Left kidney (tissue), 1 donor: ENCODE measurements at regions not wholly inside any gene's neighbourhood (a gene's known extent, or its start where the extent isn't known, plus 50 kb on each side); places are given as distances from the start of the nearest gene placed in this dataset.

ENCODE experiments used
- DNase-seq: peaks from one replicate; pipeline ENCODE4 v3.0.0-alpha.2; 2013

DNA sequence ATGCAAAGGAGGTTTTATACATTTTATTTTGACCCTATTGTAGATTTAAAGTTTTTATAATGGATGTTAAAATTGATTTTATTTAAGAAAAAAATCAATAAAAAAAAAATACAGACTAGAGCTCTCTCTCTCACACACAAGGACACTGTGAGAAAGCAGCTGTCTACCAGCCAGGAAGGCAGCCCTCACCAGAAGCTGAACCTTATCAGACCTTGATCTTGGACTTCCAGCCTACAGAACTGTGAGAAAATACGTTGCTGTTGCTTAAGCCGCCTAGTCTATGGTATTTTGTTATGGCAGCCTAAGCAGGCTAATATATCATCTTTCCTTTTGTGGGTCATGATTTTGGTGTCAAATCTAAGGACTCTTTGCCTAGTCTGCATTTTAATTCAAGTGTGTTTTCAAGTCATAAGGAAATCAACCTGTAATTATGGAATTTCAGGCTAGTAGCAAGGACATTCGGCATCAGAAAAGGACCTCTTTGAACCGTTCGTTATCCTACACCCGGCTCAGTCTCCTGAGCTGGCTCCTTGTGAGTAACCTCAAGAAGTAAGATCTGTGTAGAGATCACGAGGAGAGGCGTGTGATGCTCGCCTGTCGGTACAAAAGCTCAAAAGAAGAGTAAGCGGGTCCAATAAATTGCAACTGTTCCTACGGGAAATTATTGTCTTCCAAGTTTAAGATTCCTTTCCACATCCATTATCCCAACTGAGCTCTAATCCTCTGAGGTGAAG lies 98.2 kb downstream of the PDCL3 start:
- no peak for DNase-seq

GRCh38 chr2:100662866-100663265 lies 100.1 kb downstream of the PDCL3 start:
- DNase-seq, result no peak

GRCh38 chr2:100664021-100664755 lies 101.4 kb downstream of the PDCL3 start:
- DNase-seq, result no peak

GRCh38 chr2:100664756-100665101 lies 101.9 kb downstream of the PDCL3 start:
- no peak for DNase-seq

DNA sequence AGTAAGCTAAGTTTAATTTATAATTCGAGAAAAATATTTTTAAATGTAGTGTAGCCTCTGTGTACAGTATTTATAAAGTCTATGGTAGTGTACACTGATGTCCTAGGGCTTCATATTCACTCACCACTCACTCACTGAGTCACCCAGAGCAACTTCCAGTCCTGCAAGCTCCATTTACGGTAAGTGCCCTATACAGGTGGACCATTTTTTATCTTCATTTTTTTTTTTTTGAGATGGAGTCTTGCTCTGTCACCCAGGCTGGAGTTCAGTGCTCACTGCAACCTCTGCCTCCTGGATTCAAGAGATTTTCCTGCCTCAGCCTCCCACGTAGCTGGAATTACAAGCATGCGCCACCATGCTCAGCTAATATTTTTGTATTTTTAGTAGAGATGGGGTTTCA lies 104.2 kb downstream of the PDCL3 start:
- DNase-seq, result no peak

DNA sequence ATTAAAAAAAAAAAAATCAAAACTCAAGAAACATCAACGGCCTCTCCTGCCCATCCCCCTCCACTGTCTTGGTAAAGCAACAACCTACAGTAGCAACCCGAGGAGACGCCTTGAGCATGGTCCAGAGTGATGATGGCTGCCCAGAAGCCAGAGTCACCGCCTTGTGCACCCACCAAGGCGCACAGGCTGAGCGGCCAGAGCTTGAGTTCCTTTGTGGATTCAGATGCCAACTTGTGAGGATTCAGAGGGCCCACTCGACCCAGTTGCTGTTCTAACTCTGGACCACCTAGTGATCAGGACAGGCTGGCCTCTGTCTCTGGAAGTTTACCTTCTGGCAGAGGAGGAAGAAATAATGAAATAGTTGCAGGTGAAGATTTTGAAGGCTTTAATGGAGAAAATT lies 105.0 kb downstream of the PDCL3 start:
- no peak for DNase-seq

DNA sequence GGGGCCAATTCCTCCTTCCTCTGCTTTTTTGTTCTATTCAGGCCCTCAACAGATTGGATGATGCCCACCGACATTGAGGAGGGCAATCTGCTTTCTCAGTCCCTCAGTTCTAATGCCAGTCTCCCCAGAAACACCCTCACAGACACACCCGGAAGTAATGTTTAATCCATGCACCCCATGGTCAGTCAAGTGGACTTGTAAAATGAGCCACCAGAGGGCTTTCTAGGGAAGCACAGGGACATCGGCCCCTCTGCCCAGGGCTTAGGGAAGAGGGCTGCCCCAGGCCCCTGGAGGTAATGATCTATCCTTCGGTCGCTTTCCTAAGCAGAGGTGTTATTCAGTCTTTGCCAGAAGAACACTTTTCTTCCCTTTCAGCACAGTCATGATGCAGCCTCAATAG lies 107.4 kb downstream of the PDCL3 start:
- DNase-seq, result no peak

DNA sequence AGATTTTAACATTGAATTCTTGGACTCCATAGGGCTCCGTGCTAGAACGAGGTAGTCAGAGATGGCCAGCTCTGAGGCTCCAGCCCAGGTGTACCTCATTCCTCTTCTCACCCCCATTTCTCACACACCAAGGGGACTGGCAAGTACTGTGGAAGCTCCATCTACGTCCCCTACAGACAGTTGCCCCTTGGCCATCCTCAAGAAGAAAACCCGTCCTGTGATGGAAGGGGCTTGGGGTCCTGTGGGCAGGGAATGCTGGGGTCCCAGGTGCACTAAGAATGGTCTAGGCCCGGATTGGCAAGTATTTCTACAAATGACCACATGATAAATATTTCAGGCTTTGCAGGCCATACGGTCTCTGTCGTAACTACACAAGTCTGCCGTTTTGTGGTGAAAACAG lies 110.3 kb downstream of the PDCL3 start:
- no peak for DNase-seq

GRCh38 chr2:100673691-100674485 lies 111.1 kb downstream of the PDCL3 start:
- no peak for DNase-seq

DNA sequence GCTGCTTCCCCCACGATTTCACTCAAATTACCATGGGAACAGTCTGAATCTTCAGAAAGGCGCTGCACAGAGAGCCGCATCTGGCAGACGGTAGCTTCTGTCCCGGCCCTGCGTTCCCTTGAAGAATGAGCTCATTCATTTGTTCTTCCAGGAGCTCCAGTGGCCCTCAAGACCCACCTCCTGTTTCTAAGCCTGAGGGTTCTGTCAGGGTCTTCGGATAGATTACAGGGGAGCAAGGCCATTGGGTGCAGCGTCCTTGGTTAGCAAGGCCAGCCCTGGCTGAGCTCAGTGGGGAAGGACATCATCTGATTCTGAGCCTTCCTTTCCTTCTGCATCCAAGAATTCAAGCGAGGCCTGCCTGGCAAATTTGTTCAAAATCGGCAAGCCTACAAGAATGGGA lies 111.9 kb downstream of the PDCL3 start:
- DNase-seq, result no peak

DNA sequence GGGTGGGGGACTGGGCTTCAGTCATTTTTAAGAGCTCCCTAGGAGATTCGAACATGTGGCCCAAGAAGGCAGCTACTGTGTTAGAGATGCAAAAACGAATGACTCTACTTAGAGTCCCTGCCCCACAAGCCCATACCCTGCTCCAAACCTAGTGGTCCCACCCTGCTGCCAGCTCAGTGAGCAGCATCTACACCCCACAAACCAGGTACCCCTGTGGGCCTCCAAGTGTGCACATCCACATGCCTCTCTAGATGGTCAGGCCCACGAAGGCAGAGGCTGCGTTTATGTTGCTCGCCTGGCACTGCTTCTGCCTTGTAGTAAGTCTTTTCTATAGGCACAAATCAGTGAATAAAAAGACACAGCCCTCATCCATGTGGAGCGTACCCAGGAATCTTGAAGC lies 112.6 kb downstream of the PDCL3 start:
- DNase-seq, result no peak

DNA sequence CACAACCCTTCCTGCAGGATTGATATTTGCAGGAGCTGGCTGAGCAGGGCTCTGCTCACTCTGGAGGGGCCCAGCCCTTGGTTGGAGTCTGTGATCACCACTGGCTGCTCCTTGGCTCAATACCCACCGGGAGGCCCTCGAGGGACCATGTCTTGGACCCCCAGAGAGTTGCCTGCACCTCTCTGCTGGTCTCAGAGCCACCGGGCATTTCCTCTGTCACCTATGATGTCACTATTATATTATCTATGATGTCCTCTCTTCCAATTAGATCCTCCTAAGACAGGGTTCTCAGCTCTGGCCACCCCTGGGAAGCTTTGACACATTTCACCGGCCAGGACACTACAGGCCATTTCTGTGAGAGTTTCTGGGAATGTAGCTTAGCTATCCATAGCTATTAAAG lies 113.1 kb downstream of the PDCL3 start:
- DNase-seq, result no peak

- no peak for DNase-seq
Observed at GRCh38 chr2:100676346-100676745, 113.6 kb downstream of the PDCL3 start.

GRCh38 chr2:100677611-100678185 lies 114.9 kb downstream of the PDCL3 start:
- no peak for DNase-seq

- no peak for DNase-seq
Observed at GRCh38 chr2:100679211-100679610, 116.4 kb downstream of the PDCL3 start.

DNA sequence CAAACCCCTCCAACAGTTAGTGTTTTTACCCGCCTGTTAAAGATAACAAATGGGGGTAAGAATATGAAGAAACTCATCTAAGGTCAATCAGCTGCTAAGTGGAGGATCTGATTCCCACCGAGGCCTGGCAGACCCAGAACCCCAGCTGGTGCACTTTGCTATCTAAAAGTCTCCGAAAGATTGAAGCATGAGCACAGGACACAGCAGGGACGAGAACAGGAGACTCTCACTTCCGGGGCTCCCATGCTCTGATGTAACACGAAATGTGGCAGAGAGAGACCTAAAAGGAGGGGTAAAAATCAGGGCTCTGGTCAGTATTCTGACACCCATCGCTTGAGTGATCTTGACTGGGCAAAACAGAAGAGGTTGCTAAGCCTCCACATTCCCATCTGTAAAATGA lies 119.7 kb downstream of the PDCL3 start:
- no peak for DNase-seq

DNA sequence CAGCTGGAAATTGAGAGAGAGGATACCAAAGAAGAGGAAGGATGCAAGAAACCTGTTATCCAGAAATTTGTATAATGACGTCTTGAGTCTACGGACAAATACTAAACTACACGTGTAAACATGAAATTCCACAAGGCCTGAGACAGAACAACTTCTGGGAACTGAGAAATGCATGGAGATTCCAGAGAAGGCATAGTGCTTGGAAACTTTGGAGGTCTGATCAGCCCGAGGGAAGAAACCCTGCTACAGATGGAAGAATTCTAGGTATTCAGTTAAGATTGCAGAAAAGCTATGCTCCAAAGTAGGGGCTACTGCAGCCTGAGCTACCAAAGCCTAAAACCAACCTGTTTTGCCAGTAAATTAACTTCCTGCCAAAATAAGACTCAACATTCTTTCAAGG lies 120.4 kb downstream of the PDCL3 start:
- no peak for DNase-seq

- DNase-seq, result no peak
Observed at GRCh38 chr2:100691846-100692245, 128.1 kb upstream of the NPAS2 start.

DNA sequence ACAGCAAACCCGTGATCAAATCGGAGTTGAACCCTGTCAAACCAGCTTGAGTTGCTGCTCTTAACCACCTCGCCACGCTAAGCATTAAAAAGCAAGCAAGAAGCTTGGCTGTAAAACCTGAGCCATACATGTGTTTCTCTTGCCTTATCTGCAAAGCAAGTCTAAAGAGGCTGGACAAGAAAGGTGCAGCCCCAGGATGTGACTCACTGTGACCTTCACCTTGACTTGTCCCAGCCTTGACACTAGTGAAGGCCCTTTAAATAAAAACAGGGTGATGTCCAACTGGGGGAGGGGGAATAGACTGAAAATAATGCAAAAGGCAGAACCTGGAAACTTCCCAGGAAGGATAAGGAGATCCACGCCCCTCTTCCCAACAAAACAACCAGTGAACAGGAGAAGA lies 127.6 kb upstream of the NPAS2 start:
- no peak for DNase-seq

- no peak for DNase-seq
Observed at GRCh38 chr2:100692906-100693305, 127.0 kb upstream of the NPAS2 start.

DNA sequence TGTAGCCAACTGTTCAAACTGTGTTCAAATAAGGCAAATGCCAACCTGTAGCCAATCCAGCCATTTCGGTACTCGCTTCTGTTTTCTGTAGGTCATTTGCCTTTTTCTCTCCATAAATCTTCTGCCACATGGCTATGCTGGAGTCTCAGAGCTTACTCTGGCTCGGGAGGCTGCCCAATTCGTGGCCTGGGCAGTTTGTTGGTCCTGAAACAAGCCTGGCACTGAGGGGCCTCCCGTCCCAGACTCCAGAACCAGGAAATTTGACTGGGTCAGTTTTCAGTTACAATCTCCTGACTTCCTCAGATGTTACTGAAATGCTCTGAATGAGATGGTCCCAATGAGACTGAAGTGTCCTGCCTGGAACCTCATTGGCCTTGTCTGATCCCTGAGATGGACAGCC lies 120.8 kb upstream of the NPAS2 start:
- DNase-seq, result no peak

DNA sequence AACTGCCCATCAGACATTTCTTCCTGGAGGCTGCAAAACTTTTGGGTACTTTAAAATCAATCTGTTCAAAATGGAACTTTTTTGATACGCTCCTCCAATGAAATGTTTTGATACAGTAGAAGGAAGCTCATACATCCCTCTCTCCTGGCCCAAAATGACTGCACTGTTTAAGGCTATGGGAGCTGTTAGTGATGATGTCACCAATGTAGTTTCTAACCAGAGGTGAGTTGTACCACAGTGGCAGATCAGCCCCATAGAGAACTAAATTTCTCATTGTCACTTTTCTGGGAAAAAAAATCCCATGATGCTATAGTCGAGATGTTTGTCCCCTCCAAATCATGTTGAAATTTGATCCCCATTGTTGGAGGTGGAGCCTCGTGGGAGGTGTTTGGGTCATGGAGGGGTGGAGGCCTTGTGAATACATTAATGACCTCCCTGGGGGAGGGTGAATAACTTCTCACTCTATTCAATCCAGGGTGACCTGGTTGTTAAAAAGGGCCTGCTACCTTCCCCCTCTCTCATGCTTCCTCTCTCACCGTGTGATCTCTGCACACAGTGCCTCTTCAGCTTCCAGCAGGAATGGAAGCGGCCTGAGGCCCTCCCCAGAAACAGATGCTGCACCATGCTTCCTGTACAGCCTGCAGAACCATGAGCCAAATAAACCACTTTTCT lies 117.4 kb upstream of the NPAS2 start:
- DNase-seq, result no peak
